GM06990 (cell line): ENCODE measurements at regions not wholly inside any gene's neighbourhood (a gene's known extent, or its start where the extent isn't known, plus 50 kb on each side); places are given as distances from the start of the nearest gene placed in this dataset.

ENCODE experiments used
- DNase-seq: peaks from one replicate; pipeline ENCODE4 v3.0.0-alpha.2; 2011; ENCODE audit not compliant: insufficient read length; ENCODE audit errors: extremely low read depth
- H3K27me3 ChIP-seq: replicated peaks from 2 replicates; pipeline ENCODE4 v1.6.0; 2011; ENCODE audit warnings: low read length; ENCODE audit not compliant: control insufficient read depth, insufficient read depth
- H3K36me3 ChIP-seq: 2 replicates; pipeline ENCODE4 v1.5.1; 2011; ENCODE audit warnings: low read length; ENCODE audit not compliant: control insufficient read depth, insufficient read depth
- H3K4me3 ChIP-seq: replicated peaks from 2 replicates; pipeline ENCODE4 v1.5.1; 2011; ENCODE audit warnings: low read depth, mild to moderate bottlenecking, control low read depth, low read length
- CTCF ChIP-seq: IDR thresholded peaks from 2 replicates; pipeline ENCODE4 v1.5.1; 2011; ENCODE audit warnings: low read length, control low read depth, mild to moderate bottlenecking, inconsistent platforms; ENCODE audit not compliant: insufficient read depth, poor library complexity, severe bottlenecking

GRCh38 chr21:16863362-16863905 is 649.4 kb upstream of the CXADR start:
- no peak for TF ChIP-seq CTCF
- no peak overlapping the region for H3K4me3 ChIP-seq
- H3K36me3 ChIP-seq: no peaks in the 10 kb centered on the region
- H3K27me3 ChIP-seq: no peaks in the 10 kb centered on the region
- DNase-seq: no peak

GRCh38 chr21:16863908-16864307 is 648.9 kb upstream of the CXADR start:
- no peak for TF ChIP-seq CTCF
- DNase-seq: no peak
- H3K36me3 ChIP-seq: no peaks in the 10 kb centered on the region

GRCh38 chr21:16865632-16866031 is 647.2 kb upstream of the CXADR start:
- H3K27me3 ChIP-seq: no peaks in the 10 kb centered on the region
- TF ChIP-seq CTCF: no peak
- H3K36me3 ChIP-seq: no peaks in the 10 kb centered on the region
- no peak overlapping the region for H3K4me3 ChIP-seq
- no peak for DNase-seq

More at GRCh38 chr21:16863908-16864307, 648.9 kb upstream of the CXADR start:
- Histone ChIP-seq H3K27me3 (no peaks in the 10 kb centered on the region), H3K4me3 (no peak overlapping the region)

- H3K4me3 ChIP-seq: no peak overlapping the region
- H3K27me3 ChIP-seq: no peaks in the 10 kb centered on the region
- no peak for DNase-seq
- H3K36me3 ChIP-seq: no peaks in the 10 kb centered on the region
- no peak for TF ChIP-seq CTCF
Measured at GRCh38 chr21:16866851-16867250, 646.0 kb upstream of the CXADR start.

GRCh38 chr21:16870103-16870502 is 642.7 kb upstream of the CXADR start:
- no peak for TF ChIP-seq CTCF
- no peaks in the 10 kb centered on the region for H3K36me3 ChIP-seq
- no peaks in the 10 kb centered on the region for H3K27me3 ChIP-seq
- DNase-seq: no peak
- H3K4me3 ChIP-seq: no peak overlapping the region

- H3K27me3 ChIP-seq: no peaks in the 10 kb centered on the region
- no peak for TF ChIP-seq CTCF
- no peaks in the 10 kb centered on the region for H3K36me3 ChIP-seq
- H3K4me3 ChIP-seq: no peak overlapping the region
- no peak for DNase-seq
Measured at GRCh38 chr21:16872616-16873015, 640.2 kb upstream of the CXADR start.
